Fibroblast of lung (primary cell): ENCODE measurements at regions not wholly inside any gene's neighbourhood (a gene's known extent, or its start where the extent isn't known, plus 50 kb on each side); places are given as distances from the start of the nearest gene placed in this dataset.

ENCODE experiments used
- DNase-seq, 2 donors: peaks; one replicate each; pipeline versions ENCODE4 v3.0.0 to v3.0.0-alpha.2; 2010; ENCODE audit warnings: low read depth in 2 of 2
- H2AFZ ChIP-seq: 2 replicates; pipeline ENCODE4 v1.5.1; 2012; ENCODE audit warnings: low read length, control low read depth, inconsistent platforms
- H3K27ac ChIP-seq: 2 replicates; pipeline ENCODE4 v1.5.1; 2011; ENCODE audit warnings: low read length, control low read depth; ENCODE audit not compliant: insufficient read depth
- H3K27me3 ChIP-seq: 2 replicates; pipeline ENCODE4 v1.5.1; 2011; ENCODE audit warnings: mild to moderate bottlenecking, low read length; ENCODE audit not compliant: control insufficient read depth, insufficient read depth
- H3K36me3 ChIP-seq: 2 replicates; pipeline ENCODE4 v1.5.1; 2011; ENCODE audit warnings: low read length; ENCODE audit not compliant: control insufficient read depth, insufficient read depth
- H3K4me1 ChIP-seq: 2 replicates; pipeline ENCODE4 v1.5.1; 2011; ENCODE audit warnings: low read length; ENCODE audit not compliant: control insufficient read depth, insufficient read depth; ENCODE audit errors: extremely low read depth
- H3K4me2 ChIP-seq: 2 replicates; pipeline ENCODE4 v1.5.1; 2011; ENCODE audit warnings: low read length, control low read depth; ENCODE audit not compliant: insufficient read depth; ENCODE audit errors: extremely low read depth
- H3K4me3 ChIP-seq, 4 experiments: fragments of 200-600 bp in 1 of 4; sonication (generic) in 1 of 4; replicated peaks in 1 of 4; 2 replicates each; pipeline ENCODE4 v1.5.1; 2011 to 2016; ENCODE audit warnings: low read length in 4 of 4, low read depth in 3 of 4, mild to moderate bottlenecking in 3 of 4, control low read depth in 2 of 4, inconsistent platforms in 1 of 4, mixed read lengths in 1 of 4; ENCODE audit not compliant: insufficient read depth in 1 of 4; ENCODE audit errors: control extremely low read depth in 1 of 4
- H3K79me2 ChIP-seq: 2 replicates; pipeline ENCODE4 v1.5.1; 2012; ENCODE audit warnings: mild to moderate bottlenecking, low read length, inconsistent platforms; ENCODE audit not compliant: control insufficient read depth, insufficient read depth
- H3K9ac ChIP-seq: 2 replicates; pipeline ENCODE4 v1.5.1; 2011; ENCODE audit warnings: mild to moderate bottlenecking, low read length, control low read depth; ENCODE audit not compliant: insufficient read depth
- H3K9me3 ChIP-seq: 2 replicates; pipeline ENCODE4 v1.5.1; 2012; ENCODE audit warnings: low read depth, low read length; ENCODE audit not compliant: control insufficient read depth, insufficient read depth
- H4K20me1 ChIP-seq: 2 replicates; pipeline ENCODE4 v1.5.1; 2011; ENCODE audit warnings: low read length; ENCODE audit not compliant: control insufficient read depth, insufficient read depth; ENCODE audit errors: extremely low read depth
- CTCF ChIP-seq, 2 donors: IDR thresholded peaks in 1 of 2; conservative IDR thresholded peaks in 1 of 2; 1 replicate in 1 of 2; 2 replicates in 1 of 2; pipeline ENCODE4 v1.5.1; 2011 to 2012; ENCODE audit warnings: low read length in 2 of 2, control low read depth in 1 of 2, inconsistent platforms in 1 of 2, low read depth in 1 of 2, mild to moderate bottlenecking in 1 of 2
- EZH2 ChIP-seq: IDR thresholded peaks from 2 replicates; pipeline ENCODE4 v1.5.1; 2012; ENCODE audit warnings: low read length, control low read depth, mild to moderate bottlenecking; ENCODE audit errors: missing control alignments

- Histone ChIP-seq H3K4me2 (no peak overlapping the region), H3K27ac (no peak overlapping the region)
Measured at GRCh38 chr13:107295416-107296140, 727.6 kb upstream of the ARGLU1 start.

GRCh38 chr13:107293924-107294323, 726.0 kb upstream of the ARGLU1 start:
- TF ChIP-seq CTCF (conservative IDR thresholded peaks at IDR 0.05 in 1 of 2, IDR thresholded peaks at IDR 0.05 in 1 of 2; ENCODE audit: low read depth in 1 of 2, low read length in 2 of 2) (no peak), EZH2 (no peak)
- no peaks in the 10 kb centered on the region for H4K20me1 ChIP-seq
- no peak overlapping the region for H3K4me2 ChIP-seq
- H3K79me2 ChIP-seq = no peaks in the 10 kb centered on the region
- H3K4me1 ChIP-seq = no peaks in the 10 kb centered on the region
- no peaks in the 10 kb centered on the region for H3K27me3 ChIP-seq
- DNase-seq = no peak
- no peak overlapping the region for H2AFZ ChIP-seq
- H3K9me3 ChIP-seq = no peaks in the 10 kb centered on the region
- H3K9ac ChIP-seq = no peak overlapping the region
- no peaks in the 10 kb centered on the region for H3K36me3 ChIP-seq
- no peak overlapping the region for H3K4me3 ChIP-seq
- H3K27ac ChIP-seq = no peak overlapping the region

More at GRCh38 chr13:107295416-107296140, 727.6 kb upstream of the ARGLU1 start:
- Histone ChIP-seq H2AFZ (no peak overlapping the region), H3K9me3 (no peaks in the 10 kb centered on the region), H3K79me2 (no peaks in the 10 kb centered on the region), H3K4me3 (no peak overlapping the region), H3K36me3 (no peaks in the 10 kb centered on the region), H3K4me1 (no peaks in the 10 kb centered on the region), H4K20me1 (no peaks in the 10 kb centered on the region), H3K27me3 (no peaks in the 10 kb centered on the region), H3K9ac (no peak overlapping the region)
- TF ChIP-seq CTCF (conservative IDR thresholded peaks at IDR 0.05 in 1 of 2, IDR thresholded peaks at IDR 0.05 in 1 of 2; ENCODE audit: low read depth in 1 of 2, low read length in 2 of 2) = no peak
- TF ChIP-seq EZH2 = no peak
- DNase-seq = peak in 1 of 2 donors; percentile 3

- no peak for TF ChIP-seq CTCF (conservative IDR thresholded peaks at IDR 0.05 in 1 of 2, IDR thresholded peaks at IDR 0.05 in 1 of 2; ENCODE audit: low read depth in 1 of 2, low read length in 2 of 2)
- TF ChIP-seq EZH2 = no peak
- DNase-seq = no peak
Measured at GRCh38 chr13:107291875-107292274, 723.9 kb upstream of the ARGLU1 start.

More at GRCh38 chr13:107291875-107292274, 723.9 kb upstream of the ARGLU1 start:
- Histone ChIP-seq H4K20me1 (no peaks in the 10 kb centered on the region), H3K9ac (no peak overlapping the region), H3K4me2 (no peak overlapping the region), H3K27ac (no peak overlapping the region), H3K4me3 (no peak overlapping the region), H2AFZ (no peak overlapping the region), H3K9me3 (no peaks in the 10 kb centered on the region), H3K4me1 (no peaks in the 10 kb centered on the region), H3K36me3 (no peaks in the 10 kb centered on the region), H3K79me2 (no peaks in the 10 kb centered on the region), H3K27me3 (no peaks in the 10 kb centered on the region)
